ENCODE measurements at regions not wholly inside any gene's neighbourhood (a gene's known extent, or its start where the extent isn't known, plus 50 kb on each side); places are given as distances from the start of the nearest gene placed in this dataset.

DNA sequence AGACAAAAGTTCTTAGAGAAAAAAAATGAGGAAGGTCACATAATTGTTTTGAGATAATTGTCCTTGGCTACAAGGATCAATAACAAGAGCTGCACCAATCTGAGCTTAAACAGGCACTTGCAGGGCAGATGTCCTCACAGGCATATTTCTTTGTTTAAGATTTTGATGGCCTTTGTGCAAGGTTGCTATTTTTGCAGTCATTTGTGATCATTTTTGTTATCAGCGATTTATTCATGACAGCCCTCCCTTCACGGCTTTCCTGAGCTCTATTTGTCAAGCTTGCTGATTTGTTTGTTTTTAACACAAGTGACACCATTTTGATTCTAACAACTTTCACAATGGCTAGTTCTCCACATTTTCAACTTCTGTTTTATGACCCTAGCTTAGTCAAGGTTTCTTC lies 418.6 kb upstream of the REG3G start:
- Mint-ChIP-seq H3K4me1 (ENCODE audit: low read depth, unreplicated experiment) (peaks cover 10% of the 10 kb centered on the region), H3K4me3 (ENCODE audit: unreplicated experiment) (no peak overlapping the region), H3K27ac (ENCODE audit: unreplicated experiment) (peak overlapping the region; percentile 88), H3K9me3 (ENCODE audit: unreplicated experiment) (peaks cover 3% of the 10 kb centered on the region), H3K36me3 (ENCODE audit: unreplicated experiment) (no peaks in the 10 kb centered on the region), H3K27me3 (ENCODE audit: unreplicated experiment) (no peaks in the 10 kb centered on the region)
- TF ChIP-seq, protein P1, sequence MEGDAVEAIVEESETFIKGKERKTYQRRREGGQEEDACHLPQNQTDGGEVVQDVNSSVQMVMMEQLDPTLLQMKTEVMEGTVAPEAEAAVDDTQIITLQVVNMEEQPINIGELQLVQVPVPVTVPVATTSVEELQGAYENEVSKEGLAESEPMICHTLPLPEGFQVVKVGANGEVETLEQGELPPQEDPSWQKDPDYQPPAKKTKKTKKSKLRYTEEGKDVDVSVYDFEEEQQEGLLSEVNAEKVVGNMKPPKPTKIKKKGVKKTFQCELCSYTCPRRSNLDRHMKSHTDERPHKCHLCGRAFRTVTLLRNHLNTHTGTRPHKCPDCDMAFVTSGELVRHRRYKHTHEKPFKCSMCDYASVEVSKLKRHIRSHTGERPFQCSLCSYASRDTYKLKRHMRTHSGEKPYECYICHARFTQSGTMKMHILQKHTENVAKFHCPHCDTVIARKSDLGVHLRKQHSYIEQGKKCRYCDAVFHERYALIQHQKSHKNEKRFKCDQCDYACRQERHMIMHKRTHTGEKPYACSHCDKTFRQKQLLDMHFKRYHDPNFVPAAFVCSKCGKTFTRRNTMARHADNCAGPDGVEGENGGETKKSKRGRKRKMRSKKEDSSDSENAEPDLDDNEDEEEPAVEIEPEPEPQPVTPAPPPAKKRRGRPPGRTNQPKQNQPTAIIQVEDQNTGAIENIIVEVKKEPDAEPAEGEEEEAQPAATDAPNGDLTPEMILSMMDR (IDR thresholded peaks at IDR 0.05; ENCODE audit: partially characterized antibody, unreplicated experiment), result no peak
- no peak for DNase-seq

DNA sequence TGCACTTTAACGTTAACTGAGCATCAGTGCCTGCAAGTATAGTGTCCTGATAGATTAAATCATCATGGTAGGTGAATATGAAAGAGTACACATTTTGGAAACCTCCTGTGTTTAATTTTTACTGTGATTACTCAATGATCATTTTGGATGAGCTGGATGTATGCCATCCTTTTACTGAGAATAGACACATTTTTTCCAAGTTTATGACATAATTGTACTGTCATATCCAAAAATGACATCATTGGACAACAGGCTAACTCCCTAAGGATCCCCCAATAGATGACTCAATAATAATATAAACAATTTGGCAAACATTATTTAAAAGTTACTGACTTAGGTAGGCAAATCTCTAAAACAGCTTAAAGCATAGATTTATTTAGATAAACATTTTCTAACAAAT lies 410.8 kb upstream of the REG3G start:
- Mint-ChIP-seq H3K4me3 (ENCODE audit: unreplicated experiment) (no peak overlapping the region), H3K27ac (ENCODE audit: unreplicated experiment) (no peak overlapping the region), H3K9me3 (ENCODE audit: unreplicated experiment) (no peaks in the 10 kb centered on the region), H3K27me3 (ENCODE audit: unreplicated experiment) (peaks cover 2% of the 10 kb centered on the region), H3K4me1 (ENCODE audit: low read depth, unreplicated experiment) (no peaks in the 10 kb centered on the region), H3K36me3 (ENCODE audit: unreplicated experiment) (no peaks in the 10 kb centered on the region)
- TF ChIP-seq, protein P1 (IDR thresholded peaks at IDR 0.05; ENCODE audit: partially characterized antibody, unreplicated experiment), result no peak
- DNase-seq, result no peak

GRCh38 chr2:78615956-78616355 lies 409.5 kb upstream of the REG3G start:
- no peak for DNase-seq
- no peak overlapping the region for H3K27ac Mint-ChIP-seq (ENCODE audit: unreplicated experiment)
- H3K4me1 Mint-ChIP-seq (ENCODE audit: low read depth, unreplicated experiment), result no peaks in the 10 kb centered on the region
- H3K36me3 Mint-ChIP-seq (ENCODE audit: unreplicated experiment), result no peaks in the 10 kb centered on the region
- no peak overlapping the region for H3K4me3 Mint-ChIP-seq (ENCODE audit: unreplicated experiment)
- TF ChIP-seq, protein P1 (IDR thresholded peaks at IDR 0.05; ENCODE audit: partially characterized antibody, unreplicated experiment), result no peak
- H3K27me3 Mint-ChIP-seq (ENCODE audit: unreplicated experiment), result peaks cover 2% of the 10 kb centered on the region
- H3K9me3 Mint-ChIP-seq (ENCODE audit: unreplicated experiment), result no peaks in the 10 kb centered on the region

- TF ChIP-seq, protein P1 (IDR thresholded peaks at IDR 0.05; ENCODE audit: partially characterized antibody, unreplicated experiment), result no peak
- Mint-ChIP-seq H3K4me3 (ENCODE audit: unreplicated experiment) (no peak overlapping the region), H3K9me3 (ENCODE audit: unreplicated experiment) (peaks cover 6% of the 10 kb centered on the region), H3K4me1 (ENCODE audit: low read depth, unreplicated experiment) (no peaks in the 10 kb centered on the region), H3K27me3 (ENCODE audit: unreplicated experiment) (no peaks in the 10 kb centered on the region), H3K27ac (ENCODE audit: unreplicated experiment) (no peak overlapping the region), H3K36me3 (ENCODE audit: unreplicated experiment) (no peaks in the 10 kb centered on the region)
- DNase-seq, result no peak
Observed at GRCh38 chr2:78634425-78634824, 391.1 kb upstream of the REG3G start.

DNA sequence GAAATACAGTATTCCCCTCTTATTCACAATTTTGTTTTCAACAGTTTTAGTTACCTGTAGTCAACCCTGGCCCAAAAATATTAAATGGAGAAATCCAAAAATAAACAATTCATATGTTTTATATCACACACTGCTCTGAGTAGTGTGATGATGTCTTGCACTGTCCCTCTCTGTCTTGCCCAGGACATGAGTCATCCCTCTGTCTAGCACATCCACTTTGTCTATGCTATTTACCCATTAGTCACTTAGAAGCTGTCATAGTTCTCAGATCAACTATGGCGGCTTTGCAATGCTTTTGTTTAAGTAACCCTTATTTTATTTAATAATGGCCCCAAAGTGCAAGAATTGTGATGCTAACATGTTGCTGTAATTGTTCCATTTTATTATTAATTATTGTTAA lies 380.6 kb upstream of the REG3G start:
- Mint-ChIP-seq H3K4me1 (ENCODE audit: low read depth, unreplicated experiment) (no peaks in the 10 kb centered on the region), H3K4me3 (ENCODE audit: unreplicated experiment) (no peak overlapping the region), H3K36me3 (ENCODE audit: unreplicated experiment) (no peaks in the 10 kb centered on the region), H3K27me3 (ENCODE audit: unreplicated experiment) (peaks cover 2% of the 10 kb centered on the region), H3K9me3 (ENCODE audit: unreplicated experiment) (no peaks in the 10 kb centered on the region), H3K27ac (ENCODE audit: unreplicated experiment) (no peak overlapping the region)
- TF ChIP-seq, protein P1 (IDR thresholded peaks at IDR 0.05; ENCODE audit: partially characterized antibody, unreplicated experiment), result no peak
- no peak for DNase-seq
